PFSK-1 (cell line): ENCODE measurements at regions not wholly inside any gene's neighbourhood (a gene's known extent, or its start where the extent isn't known, plus 50 kb on each side); places are given as distances from the start of the nearest gene placed in this dataset.

Experiments
- POLR2AphosphoS5 ChIP-seq: IDR thresholded peaks from 2 replicates; pipeline ENCODE4 v1.6.1; 2012; ENCODE audit warnings: low read depth, mild to moderate bottlenecking, control low read depth, low read length, moderate library complexity
- SIN3A ChIP-seq: IDR thresholded peaks from 2 replicates; pipeline ENCODE4 v1.6.1; 2012; ENCODE audit warnings: mild to moderate bottlenecking, low read length, moderate library complexity, borderline replicate concordance; ENCODE audit not compliant: insufficient read depth
- TAF1 ChIP-seq: IDR thresholded peaks from 2 replicates; pipeline ENCODE4 v1.6.1; 2012; ENCODE audit warnings: low read length, control low read depth, borderline replicate concordance; ENCODE audit not compliant: insufficient read depth
- TF ChIP-seq, protein P1 (sequence below), 2 experiments: IDR thresholded peaks; 2 replicates each; pipeline versions ENCODE4 v1.6.1 to v1.8.0; 2011 to 2012; ENCODE audit warnings: low read depth in 2 of 2, low read length in 2 of 2, control low read depth in 1 of 2, inconsistent platforms in 1 of 2, mild to moderate bottlenecking in 1 of 2, moderate library complexity in 1 of 2; ENCODE audit not compliant: insufficient read depth in 1 of 2

DNA sequence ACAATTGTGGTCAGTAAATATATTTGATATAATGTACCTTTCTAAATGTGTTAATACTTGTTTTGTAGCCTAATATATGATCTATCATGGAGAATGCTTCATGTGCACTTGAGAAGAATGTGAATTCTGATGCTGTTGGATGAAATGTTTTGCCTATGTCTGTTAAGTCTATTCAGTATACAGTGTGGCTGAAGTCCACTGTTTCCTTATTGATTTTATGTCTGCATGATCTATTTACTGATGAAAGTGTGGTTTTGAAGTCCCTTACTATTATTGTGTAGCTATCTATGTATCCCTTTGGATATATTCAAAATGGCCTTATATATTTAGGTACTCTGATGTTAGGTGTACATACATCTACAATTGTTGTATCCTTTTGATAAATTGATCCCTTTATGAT lies 515.8 kb upstream of the EPHA5 start:
- TF ChIP-seq POLR2AphosphoS5 = no peak
- no peak for TF ChIP-seq SIN3A
- TF ChIP-seq, protein P1, sequence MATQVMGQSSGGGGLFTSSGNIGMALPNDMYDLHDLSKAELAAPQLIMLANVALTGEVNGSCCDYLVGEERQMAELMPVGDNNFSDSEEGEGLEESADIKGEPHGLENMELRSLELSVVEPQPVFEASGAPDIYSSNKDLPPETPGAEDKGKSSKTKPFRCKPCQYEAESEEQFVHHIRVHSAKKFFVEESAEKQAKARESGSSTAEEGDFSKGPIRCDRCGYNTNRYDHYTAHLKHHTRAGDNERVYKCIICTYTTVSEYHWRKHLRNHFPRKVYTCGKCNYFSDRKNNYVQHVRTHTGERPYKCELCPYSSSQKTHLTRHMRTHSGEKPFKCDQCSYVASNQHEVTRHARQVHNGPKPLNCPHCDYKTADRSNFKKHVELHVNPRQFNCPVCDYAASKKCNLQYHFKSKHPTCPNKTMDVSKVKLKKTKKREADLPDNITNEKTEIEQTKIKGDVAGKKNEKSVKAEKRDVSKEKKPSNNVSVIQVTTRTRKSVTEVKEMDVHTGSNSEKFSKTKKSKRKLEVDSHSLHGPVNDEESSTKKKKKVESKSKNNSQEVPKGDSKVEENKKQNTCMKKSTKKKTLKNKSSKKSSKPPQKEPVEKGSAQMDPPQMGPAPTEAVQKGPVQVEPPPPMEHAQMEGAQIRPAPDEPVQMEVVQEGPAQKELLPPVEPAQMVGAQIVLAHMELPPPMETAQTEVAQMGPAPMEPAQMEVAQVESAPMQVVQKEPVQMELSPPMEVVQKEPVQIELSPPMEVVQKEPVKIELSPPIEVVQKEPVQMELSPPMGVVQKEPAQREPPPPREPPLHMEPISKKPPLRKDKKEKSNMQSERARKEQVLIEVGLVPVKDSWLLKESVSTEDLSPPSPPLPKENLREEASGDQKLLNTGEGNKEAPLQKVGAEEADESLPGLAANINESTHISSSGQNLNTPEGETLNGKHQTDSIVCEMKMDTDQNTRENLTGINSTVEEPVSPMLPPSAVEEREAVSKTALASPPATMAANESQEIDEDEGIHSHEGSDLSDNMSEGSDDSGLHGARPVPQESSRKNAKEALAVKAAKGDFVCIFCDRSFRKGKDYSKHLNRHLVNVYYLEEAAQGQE (IDR thresholded peaks at IDR 0.05; ENCODE audit: insufficient read depth in 1 of 2, low read depth in 2 of 2, low read length in 2 of 2) = no peak
- no peak for TF ChIP-seq TAF1
